Spleen (tissue), 11 donors: ENCODE measurements at regions not wholly inside any gene's neighbourhood (a gene's known extent, or its start where the extent isn't known, plus 50 kb on each side); places are given as distances from the start of the nearest gene placed in this dataset.

Experiments used
- DNase-seq: peaks from one replicate; pipeline ENCODE4 v3.0.0-alpha.2; 2020
- H3K27ac ChIP-seq, 8 donors: fragments of 200-600 bp; sonication (generic) in 7 of 8; 1 replicate in 4 of 8; 2 replicates in 4 of 8; pipeline versions ENCODE4 v1.5.0 to v1.8.0; 2016 to 2021; ENCODE audit warnings: inconsistent platforms in 4 of 8, mild to moderate bottlenecking in 4 of 8, moderate library complexity in 1 of 8
- H3K27me3 ChIP-seq, 7 donors: fragments of 200-600 bp; sonication (generic) in 6 of 7; replicated peaks in 1 of 7; 1 replicate in 4 of 7; 2 replicates in 3 of 7; pipeline versions ENCODE4 v1.5.0 to v1.8.0; 2016 to 2021; ENCODE audit warnings: inconsistent platforms in 3 of 7, mild to moderate bottlenecking in 1 of 7
- H3K36me3 ChIP-seq, 6 donors: fragments of 200-600 bp; sonication (generic) in 5 of 6; 1 replicate in 4 of 6; 2 replicates in 2 of 6; pipeline versions ENCODE4 v1.5.0 to v1.8.0; 2016 to 2021; ENCODE audit warnings: inconsistent platforms in 2 of 6
- H3K4me1 ChIP-seq, 6 donors: fragments of 200-600 bp; sonication (generic) in 5 of 6; 1 replicate in 3 of 6; 2 replicates in 3 of 6; pipeline versions ENCODE4 v1.5.0 to v1.8.0; 2016 to 2021; ENCODE audit warnings: inconsistent platforms in 3 of 6
- H3K4me3 ChIP-seq, 8 donors: fragments of 200-600 bp; sonication (generic) in 7 of 8; 1 replicate in 4 of 8; 2 replicates in 4 of 8; pipeline versions ENCODE4 v1.5.0 to v1.8.0; 2016 to 2021; ENCODE audit warnings: inconsistent platforms in 4 of 8, mild to moderate bottlenecking in 4 of 8, moderate library complexity in 2 of 8
- H3K9me3 ChIP-seq, 8 donors: fragments of 200-600 bp; sonication (generic) in 7 of 8; 1 replicate in 4 of 8; 2 replicates in 4 of 8; pipeline versions ENCODE4 v1.5.0 to v1.8.0; 2016 to 2021; ENCODE audit warnings: inconsistent platforms in 4 of 8
- POLR2A ChIP-seq, 3 donors: fragments of 450-650 bp; IDR thresholded peaks; one replicate each; pipeline ENCODE4 v1.5.1; 2017; ENCODE audit warnings: antibody characterized with exemption in 3 of 3, mild to moderate bottlenecking in 1 of 3
- POLR2AphosphoS5 ChIP-seq, 3 donors: sonication (generic); formaldehyde crosslinking; IDR thresholded peaks; one replicate each; pipeline ENCODE4 v1.5.1; 2017; ENCODE audit warnings: antibody characterized with exemption in 3 of 3
- WGBS, 5 donors: extraction: QIAGEN DNeasy Blood & Tissue Kit in 3 of 5; methylation state at CpG; one replicate each; pipeline versions ENCODE4 v1.1.5 to v1.1.7; 2013 to 2018; 5-methylcytosine and 5-hydroxymethylcytosine counted together
- intact Hi-C: fragments of 100-400 bp; cut with DNase I; formaldehyde crosslinking; loops from one replicate; pipeline ENCODE4 v1.15.0; 2023; ENCODE audit warnings: low total_unique reads
- TF ChIP-seq, protein P1 (sequence below), 11 experiments: fragments of 200-600 bp in 7 of 11; fragments of 450-650 bp in 4 of 11; sonication (generic) in 4 of 11; IDR thresholded peaks in 8 of 11; conservative IDR thresholded peaks in 3 of 11; 1 replicate in 7 of 11; 2 replicates in 4 of 11; pipeline versions ENCODE4 v1.4.0 to v1.8.0; 2016 to 2021; ENCODE audit warnings: antibody characterized with exemption in 11 of 11, inconsistent platforms in 4 of 11, mild to moderate bottlenecking in 1 of 11
- donor health status: healthy with polysubstance abuse.
- donor health status: DM: no; HTN: no; CAD: no; lungs with moderate emphysema.
- donor health status: DM: no; HTN: no; CAD: no.
- donor health status: Bipolar disorder and iron deficiency.
- donor health status: healthy.
- donor health status: DM: no; HTN: no; CAD: no.
- donor health status: DM: yes; HTN: yes; CAD: no.

DNA sequence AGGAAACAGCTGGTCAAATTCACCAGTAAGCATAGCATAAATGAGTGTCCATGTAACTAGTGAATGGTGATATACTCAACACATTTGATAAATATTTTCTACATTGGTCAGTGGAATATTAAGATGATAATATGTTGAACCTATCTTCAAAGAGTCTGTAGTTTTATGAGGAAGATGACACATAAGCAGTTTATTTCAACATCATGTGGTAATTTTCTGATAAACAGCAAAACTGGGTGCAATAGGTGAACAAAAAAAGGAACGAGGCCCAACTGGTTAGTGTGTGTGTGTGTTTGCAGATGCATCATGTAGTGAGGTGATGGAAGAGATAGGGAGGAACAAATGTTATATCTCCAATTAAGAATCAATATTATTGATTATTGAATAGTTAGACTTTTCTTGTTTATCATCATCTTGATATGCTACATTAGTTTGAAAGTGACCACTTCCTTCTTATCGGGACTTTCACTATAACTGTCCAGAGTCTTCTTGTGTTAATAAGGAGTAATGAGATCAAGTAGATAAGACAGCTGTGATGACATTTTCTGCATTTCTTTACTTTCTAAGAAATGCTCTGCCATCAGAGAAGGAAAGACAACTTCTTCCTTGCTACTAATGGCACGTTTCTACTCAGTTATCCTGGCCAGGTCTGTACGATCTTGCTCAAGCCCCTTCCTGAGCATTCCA is 270.7 kb downstream of the ETS1 start:
- intact Hi-C loops, result no loop called here
- peaks cover 9 to 41% (median 23%) of the 10 kb centered on the region in 6 donors for H3K4me1 ChIP-seq

DNA sequence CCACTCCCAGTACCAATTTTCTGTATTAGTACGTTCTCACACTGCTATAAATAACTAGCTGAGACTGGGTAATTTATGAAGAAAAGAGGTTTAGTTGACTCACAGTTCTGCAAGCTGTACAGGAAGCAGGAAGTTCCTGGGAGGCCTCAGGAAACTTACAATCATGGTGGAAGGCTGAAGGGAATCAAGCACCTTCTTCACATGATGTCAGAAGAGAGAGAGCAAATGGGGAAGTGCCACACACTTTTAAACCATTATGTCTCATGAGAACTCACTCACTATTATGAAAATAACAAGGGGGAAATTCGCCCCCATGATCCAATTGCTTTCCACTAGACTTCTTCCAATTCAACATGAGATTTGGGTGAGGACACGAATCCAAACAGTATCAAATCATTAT is 271.4 kb downstream of the ETS1 start:
- peak overlapping the region in 1 of 8 donors; percentile 21 for H3K27ac ChIP-seq
- H3K9me3 ChIP-seq, result peaks cover 8 to 32% (median 27%) of the 10 kb centered on the region in 8 donors
- intact Hi-C loops, result no loop called here
- H3K4me1 ChIP-seq, result peaks cover 9 to 45% (median 23%) of the 10 kb centered on the region in 6 donors
- WGBS, 5 donors, result 76 to 85% (median 79%) methylated on average over 3 of the region's 3 CpGs
- H3K4me3 ChIP-seq, result no peak overlapping the region
- TF ChIP-seq, protein P1, sequence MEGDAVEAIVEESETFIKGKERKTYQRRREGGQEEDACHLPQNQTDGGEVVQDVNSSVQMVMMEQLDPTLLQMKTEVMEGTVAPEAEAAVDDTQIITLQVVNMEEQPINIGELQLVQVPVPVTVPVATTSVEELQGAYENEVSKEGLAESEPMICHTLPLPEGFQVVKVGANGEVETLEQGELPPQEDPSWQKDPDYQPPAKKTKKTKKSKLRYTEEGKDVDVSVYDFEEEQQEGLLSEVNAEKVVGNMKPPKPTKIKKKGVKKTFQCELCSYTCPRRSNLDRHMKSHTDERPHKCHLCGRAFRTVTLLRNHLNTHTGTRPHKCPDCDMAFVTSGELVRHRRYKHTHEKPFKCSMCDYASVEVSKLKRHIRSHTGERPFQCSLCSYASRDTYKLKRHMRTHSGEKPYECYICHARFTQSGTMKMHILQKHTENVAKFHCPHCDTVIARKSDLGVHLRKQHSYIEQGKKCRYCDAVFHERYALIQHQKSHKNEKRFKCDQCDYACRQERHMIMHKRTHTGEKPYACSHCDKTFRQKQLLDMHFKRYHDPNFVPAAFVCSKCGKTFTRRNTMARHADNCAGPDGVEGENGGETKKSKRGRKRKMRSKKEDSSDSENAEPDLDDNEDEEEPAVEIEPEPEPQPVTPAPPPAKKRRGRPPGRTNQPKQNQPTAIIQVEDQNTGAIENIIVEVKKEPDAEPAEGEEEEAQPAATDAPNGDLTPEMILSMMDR (IDR thresholded peaks at IDR 0.05 in 8 of 11, conservative IDR thresholded peaks at IDR 0.05 in 3 of 11), result no peak
- no peak for TF ChIP-seq POLR2AphosphoS5 (IDR thresholded peaks at IDR 0.05)
- TF ChIP-seq POLR2A (IDR thresholded peaks at IDR 0.05), result no peak
- no peak for DNase-seq
- no peaks in the 10 kb centered on the region for H3K27me3 ChIP-seq
- peaks cover 0 to 14% (median 0%) of the 10 kb centered on the region in 6 donors for H3K36me3 ChIP-seq

More for the DNA sequence above, 270.7 kb downstream of the ETS1 start:
- Histone ChIP-seq H3K27me3 (no peaks in the 10 kb centered on the region), H3K9me3 (peaks cover 8 to 32% (median 27%) of the 10 kb centered on the region in 8 donors), H3K27ac (peak overlapping the region in 2 of 8 donors; percentile 9 to 21), H3K4me3 (no peak overlapping the region), H3K36me3 (peaks cover 0 to 14% (median 0%) of the 10 kb centered on the region in 6 donors)
- DNase-seq, result no peak
- 59 to 78% (median 63%) methylated on average over 4 of the region's 4 CpGs for WGBS, 5 donors
- TF ChIP-seq, protein P1 (IDR thresholded peaks at IDR 0.05 in 8 of 11, conservative IDR thresholded peaks at IDR 0.05 in 3 of 11), result no peak
- no peak for TF ChIP-seq POLR2A (IDR thresholded peaks at IDR 0.05)
- TF ChIP-seq POLR2AphosphoS5 (IDR thresholded peaks at IDR 0.05), result no peak

DNA sequence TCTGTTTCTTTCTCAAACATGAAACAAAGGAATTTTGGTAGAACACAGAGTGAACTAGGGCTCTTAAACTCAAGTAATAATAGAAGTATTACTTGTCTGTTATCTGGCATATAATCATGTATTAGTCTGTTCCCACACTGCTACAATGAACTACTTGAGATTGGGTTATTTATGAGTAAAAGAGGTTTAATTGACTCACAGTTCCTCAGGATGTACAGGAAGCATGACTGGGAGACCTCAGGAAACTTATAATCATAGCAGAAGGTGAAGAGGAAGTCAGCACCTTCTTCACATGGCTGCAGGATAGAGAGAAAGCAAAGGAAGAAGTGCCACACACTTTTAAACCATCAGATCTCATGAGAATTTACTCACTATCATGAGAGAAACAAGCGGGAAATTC is 273.4 kb downstream of the ETS1 start:
- peaks cover 0 to 14% (median 0%) of the 10 kb centered on the region in 6 donors for H3K36me3 ChIP-seq
- intact Hi-C loops, result no loop called here
- 91 to 97% (median 94%) methylated on average over 1 of the region's 1 CpG for WGBS, 5 donors
- TF ChIP-seq, protein P1 (IDR thresholded peaks at IDR 0.05 in 8 of 11, conservative IDR thresholded peaks at IDR 0.05 in 3 of 11), result no peak
- TF ChIP-seq POLR2A (IDR thresholded peaks at IDR 0.05) (no peak), POLR2AphosphoS5 (IDR thresholded peaks at IDR 0.05) (no peak)
- no peak overlapping the region for H3K27ac ChIP-seq
- H3K4me3 ChIP-seq, result no peak overlapping the region
- no peaks in the 10 kb centered on the region for H3K27me3 ChIP-seq
- H3K4me1 ChIP-seq, result peaks cover 4 to 36% (median 15%) of the 10 kb centered on the region in 6 donors
- H3K9me3 ChIP-seq, result peaks cover 8 to 32% (median 27%) of the 10 kb centered on the region in 8 donors
- DNase-seq, result no peak
